ENCODE measurements at regions not wholly inside any gene's neighbourhood (a gene's known extent, or its start where the extent isn't known, plus 50 kb on each side); places are given as distances from the start of the nearest gene placed in this dataset.

GRCh38 chr6:129911732-129912131 is 50.6 kb upstream of the TMEM244 start:
- DNase-seq, result no peak

Measured in activated CD8-positive, alpha-beta memory T cell treated with anti-CD3 and anti-CD28 coated beads, Interleukin-2, amount 50 U/mL, for 4 hours (primary cell).